ENCODE measurements at regions not wholly inside any gene's neighbourhood (a gene's known extent, or its start where the extent isn't known, plus 50 kb on each side); places are given as distances from the start of the nearest gene placed in this dataset.

DNA sequence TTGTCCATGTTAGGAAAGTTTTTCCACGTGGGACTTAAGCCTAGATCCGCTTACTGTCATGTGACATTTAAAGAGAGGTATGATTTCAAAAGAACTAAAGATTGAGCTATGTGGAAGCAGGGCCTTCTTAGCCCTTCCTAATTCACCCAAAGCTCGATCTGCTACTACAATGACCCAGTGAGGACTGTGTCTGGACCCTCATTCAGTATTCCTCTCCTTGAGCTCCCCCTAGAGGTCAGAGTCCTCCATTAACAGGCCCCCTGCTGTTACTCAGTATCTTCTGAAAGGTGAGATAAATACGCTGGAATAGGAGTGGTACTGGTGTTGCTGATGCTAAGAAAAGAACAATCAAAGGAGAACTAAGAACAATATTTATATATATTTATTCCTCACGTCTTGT lies 414.0 kb downstream of the GJA1 start:
- no peak for TF ChIP-seq EZH2phosphoT487 (IDR thresholded peaks at IDR 0.05; ENCODE audit: borderline replicate concordance)
- TF ChIP-seq, protein P1, sequence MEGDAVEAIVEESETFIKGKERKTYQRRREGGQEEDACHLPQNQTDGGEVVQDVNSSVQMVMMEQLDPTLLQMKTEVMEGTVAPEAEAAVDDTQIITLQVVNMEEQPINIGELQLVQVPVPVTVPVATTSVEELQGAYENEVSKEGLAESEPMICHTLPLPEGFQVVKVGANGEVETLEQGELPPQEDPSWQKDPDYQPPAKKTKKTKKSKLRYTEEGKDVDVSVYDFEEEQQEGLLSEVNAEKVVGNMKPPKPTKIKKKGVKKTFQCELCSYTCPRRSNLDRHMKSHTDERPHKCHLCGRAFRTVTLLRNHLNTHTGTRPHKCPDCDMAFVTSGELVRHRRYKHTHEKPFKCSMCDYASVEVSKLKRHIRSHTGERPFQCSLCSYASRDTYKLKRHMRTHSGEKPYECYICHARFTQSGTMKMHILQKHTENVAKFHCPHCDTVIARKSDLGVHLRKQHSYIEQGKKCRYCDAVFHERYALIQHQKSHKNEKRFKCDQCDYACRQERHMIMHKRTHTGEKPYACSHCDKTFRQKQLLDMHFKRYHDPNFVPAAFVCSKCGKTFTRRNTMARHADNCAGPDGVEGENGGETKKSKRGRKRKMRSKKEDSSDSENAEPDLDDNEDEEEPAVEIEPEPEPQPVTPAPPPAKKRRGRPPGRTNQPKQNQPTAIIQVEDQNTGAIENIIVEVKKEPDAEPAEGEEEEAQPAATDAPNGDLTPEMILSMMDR (conservative IDR thresholded peaks at IDR 0.05; ENCODE audit: low read length) = peak; percentile 93
- no peak overlapping the region for H3K9ac ChIP-seq (ENCODE audit: low read depth, low read length, poor library complexity, severe bottlenecking)
- H3K9me3 ChIP-seq (ENCODE audit: insufficient read depth, low read depth, low read length) = no peaks in the 10 kb centered on the region
- no peaks in the 10 kb centered on the region for H3F3A ChIP-seq (ENCODE audit: low read depth)
- no peaks in the 10 kb centered on the region for H3K4me1 ChIP-seq (ENCODE audit: insufficient read depth, low read length, poor library complexity, severe bottlenecking)
- H3K36me3 ChIP-seq (ENCODE audit: insufficient read depth, low read length) = no peaks in the 10 kb centered on the region
- H3K4me2 ChIP-seq (ENCODE audit: low read depth, low read length, poor library complexity, severe bottlenecking) = no peak overlapping the region
- no peak overlapping the region for H3K4me3 ChIP-seq (ENCODE audit: low read length, poor library complexity, severe bottlenecking)
- H4K20me1 ChIP-seq (ENCODE audit: insufficient read depth, low read length, poor library complexity, severe bottlenecking) = no peaks in the 10 kb centered on the region
- no peaks in the 10 kb centered on the region for H3K9me2 ChIP-seq (replicated peaks; ENCODE audit: low read depth, low read length)
- no peak overlapping the region for H2AFZ ChIP-seq (ENCODE audit: low read length)
- no peaks in the 10 kb centered on the region for H3K79me2 ChIP-seq (ENCODE audit: insufficient read depth, low read length)
- H3K27me3 ChIP-seq (ENCODE audit: insufficient read depth, low read length, poor library complexity, severe bottlenecking) = no peaks in the 10 kb centered on the region

DNA sequence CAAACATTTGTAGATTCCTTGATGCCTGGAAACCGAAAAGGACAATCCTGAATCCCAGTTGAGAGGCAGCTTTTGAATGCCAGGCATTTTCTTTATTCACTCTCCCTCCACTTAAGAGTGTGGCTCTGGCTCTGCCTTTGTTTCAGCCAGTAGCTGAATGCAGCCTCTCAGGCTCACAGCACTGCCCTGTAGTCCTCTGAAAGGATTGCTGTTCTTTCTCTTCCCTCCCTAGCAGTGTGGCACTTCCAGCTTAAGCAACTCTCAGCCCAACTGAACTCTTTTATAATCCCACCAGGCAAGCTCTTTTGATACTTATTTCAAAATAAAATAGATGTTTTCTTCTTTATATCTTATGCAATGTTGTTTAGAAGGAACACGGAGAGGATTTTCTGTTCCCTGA lies 415.6 kb downstream of the GJA1 start:
- no peaks in the 10 kb centered on the region for H3K4me1 ChIP-seq (ENCODE audit: insufficient read depth, low read length, poor library complexity, severe bottlenecking)
- H3K79me2 ChIP-seq (ENCODE audit: insufficient read depth, low read length) = no peaks in the 10 kb centered on the region
- H3F3A ChIP-seq (ENCODE audit: low read depth) = no peaks in the 10 kb centered on the region
- no peaks in the 10 kb centered on the region for H3K36me3 ChIP-seq (ENCODE audit: insufficient read depth, low read length)
- no peaks in the 10 kb centered on the region for H4K20me1 ChIP-seq (ENCODE audit: insufficient read depth, low read length, poor library complexity, severe bottlenecking)
- no peak overlapping the region for H3K4me2 ChIP-seq (ENCODE audit: low read depth, low read length, poor library complexity, severe bottlenecking)
- H3K27me3 ChIP-seq (ENCODE audit: insufficient read depth, low read length, poor library complexity, severe bottlenecking) = no peaks in the 10 kb centered on the region
- H3K9me2 ChIP-seq (replicated peaks; ENCODE audit: low read depth, low read length) = no peaks in the 10 kb centered on the region
- H2AFZ ChIP-seq (ENCODE audit: low read length) = no peak overlapping the region
- no peaks in the 10 kb centered on the region for H3K9me3 ChIP-seq (ENCODE audit: insufficient read depth, low read depth, low read length)
- no peak overlapping the region for H3K4me3 ChIP-seq (ENCODE audit: low read length, poor library complexity, severe bottlenecking)
- no peak overlapping the region for H3K9ac ChIP-seq (ENCODE audit: low read depth, low read length, poor library complexity, severe bottlenecking)
- TF ChIP-seq, protein P1 (conservative IDR thresholded peaks at IDR 0.05; ENCODE audit: low read length) = no peak
- no peak for TF ChIP-seq EZH2phosphoT487 (IDR thresholded peaks at IDR 0.05; ENCODE audit: borderline replicate concordance)

DNA sequence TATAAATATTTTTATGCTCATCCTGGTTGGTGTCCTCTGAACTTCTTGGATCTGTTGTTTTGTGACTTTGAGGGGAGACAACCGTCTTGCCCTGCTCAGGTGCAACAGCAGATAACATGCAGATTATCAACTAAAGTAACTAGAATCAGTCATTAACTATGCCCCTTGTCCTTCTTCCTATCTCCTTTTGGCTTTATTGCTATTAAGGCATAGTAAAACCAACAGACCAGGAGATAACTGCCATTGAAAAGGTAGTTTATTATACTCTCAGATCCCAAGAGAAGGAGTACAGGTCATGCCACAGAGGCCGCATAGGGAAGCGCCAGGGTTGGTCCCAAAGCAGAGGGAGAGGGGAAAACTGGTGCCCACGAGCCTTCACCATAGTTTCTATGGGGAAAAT lies 418.2 kb downstream of the GJA1 start:
- no peaks in the 10 kb centered on the region for H3K4me1 ChIP-seq (ENCODE audit: insufficient read depth, low read length, poor library complexity, severe bottlenecking)
- no peaks in the 10 kb centered on the region for H3K9me3 ChIP-seq (ENCODE audit: insufficient read depth, low read depth, low read length)
- no peaks in the 10 kb centered on the region for H3K27me3 ChIP-seq (ENCODE audit: insufficient read depth, low read length, poor library complexity, severe bottlenecking)
- H3F3A ChIP-seq (ENCODE audit: low read depth) = no peaks in the 10 kb centered on the region
- H2AFZ ChIP-seq (ENCODE audit: low read length) = no peak overlapping the region
- no peak overlapping the region for H3K4me3 ChIP-seq (ENCODE audit: low read length, poor library complexity, severe bottlenecking)
- H3K36me3 ChIP-seq (ENCODE audit: insufficient read depth, low read length) = no peaks in the 10 kb centered on the region
- H3K4me2 ChIP-seq (ENCODE audit: low read depth, low read length, poor library complexity, severe bottlenecking) = no peak overlapping the region
- no peaks in the 10 kb centered on the region for H3K79me2 ChIP-seq (ENCODE audit: insufficient read depth, low read length)
- TF ChIP-seq, protein P1 (conservative IDR thresholded peaks at IDR 0.05; ENCODE audit: low read length) = no peak
- no peak for TF ChIP-seq EZH2phosphoT487 (IDR thresholded peaks at IDR 0.05; ENCODE audit: borderline replicate concordance)
- H4K20me1 ChIP-seq (ENCODE audit: insufficient read depth, low read length, poor library complexity, severe bottlenecking) = no peaks in the 10 kb centered on the region
- no peak overlapping the region for H3K9ac ChIP-seq (ENCODE audit: low read depth, low read length, poor library complexity, severe bottlenecking)
- no peaks in the 10 kb centered on the region for H3K9me2 ChIP-seq (replicated peaks; ENCODE audit: low read depth, low read length)

Data from Loucy (cell line).